NCI-H1092 treated with DMSO at 0.1 percent for 48 hours (cell line): ENCODE measurements at regions not wholly inside any gene's neighbourhood (a gene's known extent, or its start where the extent isn't known, plus 50 kb on each side); places are given as distances from the start of the nearest gene placed in this dataset.

ENCODE experiments used
- DNase-seq: peaks from one replicate; lab custom pipeline; 2025; lab: John Stamatoyannopoulos, UW

DNA sequence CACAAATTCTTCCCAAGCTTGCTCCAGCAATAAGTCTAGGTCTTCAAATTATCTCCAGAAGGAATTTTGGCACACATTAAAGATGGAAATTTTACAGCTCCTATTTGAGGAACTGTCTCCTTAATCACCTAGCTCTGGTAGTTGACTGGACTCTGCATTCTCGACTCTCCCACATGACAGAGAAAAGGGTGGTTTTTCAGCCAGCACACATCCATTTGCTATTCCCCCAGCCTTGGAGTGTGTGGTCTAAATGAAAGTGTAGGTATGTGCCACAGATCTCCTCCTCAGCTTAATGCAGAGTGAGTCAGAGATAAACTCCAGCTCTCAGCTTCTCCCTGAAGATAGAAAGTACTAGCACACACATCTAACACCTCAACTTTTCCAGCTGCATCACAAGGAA is 62.2 kb upstream of the ALCAM start:
- no peak for DNase-seq

GRCh38 chr3:105315144-105315543 is 51.6 kb upstream of the ALCAM start:
- DNase-seq, result no peak

DNA sequence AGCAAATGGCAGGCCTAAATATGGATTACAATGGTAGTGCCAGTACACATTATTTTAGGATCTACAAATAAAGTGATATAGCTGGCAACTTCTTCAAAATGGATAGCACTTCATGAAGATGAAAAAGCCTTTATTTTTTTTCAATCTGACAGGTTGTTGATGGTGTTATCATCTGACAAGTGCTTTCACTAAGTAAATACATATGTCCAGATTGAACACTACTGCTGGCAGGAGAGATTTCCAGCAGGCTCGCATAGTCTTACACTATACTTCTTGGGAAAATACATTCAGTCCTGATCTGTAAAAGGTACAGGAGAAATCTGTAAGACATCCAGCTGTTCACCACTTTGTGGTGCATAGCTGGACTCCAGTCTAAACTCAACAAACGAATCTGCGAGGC is 50.9 kb upstream of the ALCAM start:
- DNase-seq, result no peak

GRCh38 chr3:105316331-105316730 is 50.4 kb upstream of the ALCAM start:
- DNase-seq, result no peak
